Smooth muscle cell (in vitro differentiated cells): ENCODE measurements at regions not wholly inside any gene's neighbourhood (a gene's known extent, or its start where the extent isn't known, plus 50 kb on each side); places are given as distances from the start of the nearest gene placed in this dataset.
A peak's percentile ranks its signal among the peaks of the same experiment; 100 is the strongest.

Experiments used
- DNase-seq: peaks from one replicate; lab custom pipeline; 2025; ENCODE audit not compliant: unreplicated experiment; lab: John Stamatoyannopoulos, UW
- H2AFZ ChIP-seq: fragments of 200-600 bp; sonication (generic); 2 replicates; pipeline ENCODE4 v1.6.0; 2016; ENCODE audit warnings: antibody characterized with exemption, low read depth, mild to moderate bottlenecking
- H3F3A ChIP-seq: fragments of 200-600 bp; sonication (generic); 2 replicates; pipeline ENCODE4 v1.6.0; 2017; ENCODE audit warnings: antibody characterized with exemption, low read depth
- H3K27ac ChIP-seq: fragments of 200-600 bp; sonication (generic); 2 replicates; pipeline ENCODE4 v1.5.1; 2016; ENCODE audit warnings: low read depth, mild to moderate bottlenecking
- H3K27me3 ChIP-seq: fragments of 200-600 bp; sonication (generic); 2 replicates; pipeline ENCODE4 v1.6.1; 2016; ENCODE audit warnings: low read depth, mild to moderate bottlenecking
- H3K36me3 ChIP-seq: fragments of 200-600 bp; sonication (generic); 2 replicates; pipeline ENCODE4 v1.5.1; 2016; ENCODE audit warnings: low read depth
- H3K4me1 ChIP-seq: fragments of 200-600 bp; sonication (generic); 2 replicates; pipeline ENCODE4 v1.5.1; 2016; ENCODE audit warnings: low read depth
- H3K4me2 ChIP-seq: fragments of 200-600 bp; sonication (generic); 2 replicates; pipeline ENCODE4 v1.6.0; 2016; ENCODE audit warnings: mild to moderate bottlenecking
- H3K4me3 ChIP-seq: fragments of 200-600 bp; sonication (generic); 2 replicates; pipeline ENCODE4 v1.5.1; 2016; ENCODE audit warnings: mild to moderate bottlenecking
- H3K79me2 ChIP-seq: fragments of 200-600 bp; sonication (generic); 2 replicates; pipeline ENCODE4 v1.6.0; 2016; ENCODE audit warnings: low read depth, mild to moderate bottlenecking
- H3K9ac ChIP-seq: fragments of 200-600 bp; sonication (generic); 2 replicates; pipeline ENCODE4 v1.6.0; 2016; ENCODE audit warnings: low read depth
- H3K9me3 ChIP-seq: fragments of 200-600 bp; sonication (generic); replicated peaks from 2 replicates; pipeline ENCODE4 v1.5.1; 2016; ENCODE audit warnings: low read depth
- H4K20me1 ChIP-seq: fragments of 200-600 bp; sonication (generic); 2 replicates; pipeline ENCODE4 v1.6.0; 2016; ENCODE audit warnings: low read depth
- CTCF ChIP-seq: fragments of 200-600 bp; sonication (generic); IDR thresholded peaks from 2 replicates; pipeline ENCODE4 v1.5.1; 2017; ENCODE audit warnings: borderline replicate concordance, mild to moderate bottlenecking, antibody characterized with exemption; ENCODE audit not compliant: insufficient read depth, poor library complexity, severe bottlenecking
- WGBS: methylation state at CpG from one replicate; pipeline ENCODE4 v1.1.7; 2016; ENCODE audit warnings: low lambda C conversion rate; 5-methylcytosine and 5-hydroxymethylcytosine counted together

- H3K4me3 ChIP-seq, result no peak overlapping the region
- H3F3A ChIP-seq, result no peaks in the 10 kb centered on the region
- no peak overlapping the region for H3K4me2 ChIP-seq
- H3K36me3 ChIP-seq, result no peaks in the 10 kb centered on the region
- H3K79me2 ChIP-seq, result no peaks in the 10 kb centered on the region
- no peak for TF ChIP-seq CTCF
- H3K27me3 ChIP-seq, result no peaks in the 10 kb centered on the region
- H4K20me1 ChIP-seq, result no peaks in the 10 kb centered on the region
- no peak overlapping the region for H3K27ac ChIP-seq
- DNase-seq, result no peak
- H3K9ac ChIP-seq, result no peak overlapping the region
- peaks cover 25% of the 10 kb centered on the region for H3K4me1 ChIP-seq
- peak overlapping the region; percentile 50 for H2AFZ ChIP-seq
- WGBS, result 78% methylated on average over 4 of the region's 4 CpGs
- H3K9me3 ChIP-seq, result no peaks in the 10 kb centered on the region
Measured at GRCh38 chr5:86864051-86864450, 246.3 kb downstream of the COX7C start.

GRCh38 chr5:86865256-86865785 lies 247.6 kb downstream of the COX7C start:
- H3K4me2 ChIP-seq, result peak overlapping the region; percentile 6
- DNase-seq, result no peak
- H3K9me3 ChIP-seq, result no peaks in the 10 kb centered on the region
- H3F3A ChIP-seq, result no peaks in the 10 kb centered on the region
- H2AFZ ChIP-seq, result no peak overlapping the region
- H3K79me2 ChIP-seq, result no peaks in the 10 kb centered on the region
- H3K27ac ChIP-seq, result no peak overlapping the region
- peaks cover 25% of the 10 kb centered on the region for H3K4me1 ChIP-seq
- H4K20me1 ChIP-seq, result no peaks in the 10 kb centered on the region
- no peak overlapping the region for H3K4me3 ChIP-seq
- H3K36me3 ChIP-seq, result no peaks in the 10 kb centered on the region
- WGBS, result 67% methylated on average over 2 of the region's 2 CpGs
- TF ChIP-seq CTCF, result no peak
- no peak overlapping the region for H3K9ac ChIP-seq
- H3K27me3 ChIP-seq, result no peaks in the 10 kb centered on the region

- H3K79me2 ChIP-seq, result no peaks in the 10 kb centered on the region
- WGBS, result 90% methylated on average over 1 of the region's 1 CpG
Measured at GRCh38 chr5:86866036-86866435, 248.3 kb downstream of the COX7C start.

More at GRCh38 chr5:86866036-86866435, 248.3 kb downstream of the COX7C start:
- Histone ChIP-seq H3K27ac (no peak overlapping the region), H3K4me3 (no peak overlapping the region), H3K27me3 (no peaks in the 10 kb centered on the region), H3K4me1 (peaks cover 25% of the 10 kb centered on the region), H3F3A (no peaks in the 10 kb centered on the region), H3K4me2 (no peak overlapping the region), H4K20me1 (no peaks in the 10 kb centered on the region), H3K36me3 (no peaks in the 10 kb centered on the region), H3K9ac (no peak overlapping the region), H2AFZ (no peak overlapping the region), H3K9me3 (no peaks in the 10 kb centered on the region)
- TF ChIP-seq CTCF, result no peak
- DNase-seq, result no peak
